ENCODE measurements at regions not wholly inside any gene's neighbourhood (a gene's known extent, or its start where the extent isn't known, plus 50 kb on each side); places are given as distances from the start of the nearest gene placed in this dataset.

DNA sequence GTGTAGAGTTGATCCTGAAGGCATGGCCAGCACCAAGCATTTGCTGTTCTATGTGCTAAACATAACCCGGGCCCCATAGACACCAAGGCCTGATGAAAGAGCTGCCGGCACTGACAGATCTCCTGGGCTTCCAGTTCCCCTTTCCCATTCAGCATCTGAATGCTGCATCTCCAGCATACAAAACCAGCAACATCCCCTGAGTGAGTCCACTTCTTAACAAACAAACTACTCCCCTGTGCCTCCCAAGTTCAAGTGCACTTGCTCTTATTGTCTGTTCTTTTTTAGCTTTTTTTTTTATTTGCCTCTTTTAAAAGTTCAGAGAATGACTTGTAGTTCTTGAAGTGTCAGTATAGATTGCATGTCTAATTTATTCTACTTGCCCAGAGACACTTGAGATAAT lies 156.0 kb downstream of the EDEM1 start:
- Histone ChIP-seq H3K27me3 (ENCODE audit: control insufficient read depth, insufficient read depth, low read length) (no peaks in the 10 kb centered on the region), H3K36me3 (ENCODE audit: control insufficient read depth, insufficient read depth, low read length) (no peaks in the 10 kb centered on the region), H3K4me3 (ENCODE audit: low read depth, low read length) (no peak overlapping the region)
- TF ChIP-seq, protein P1, sequence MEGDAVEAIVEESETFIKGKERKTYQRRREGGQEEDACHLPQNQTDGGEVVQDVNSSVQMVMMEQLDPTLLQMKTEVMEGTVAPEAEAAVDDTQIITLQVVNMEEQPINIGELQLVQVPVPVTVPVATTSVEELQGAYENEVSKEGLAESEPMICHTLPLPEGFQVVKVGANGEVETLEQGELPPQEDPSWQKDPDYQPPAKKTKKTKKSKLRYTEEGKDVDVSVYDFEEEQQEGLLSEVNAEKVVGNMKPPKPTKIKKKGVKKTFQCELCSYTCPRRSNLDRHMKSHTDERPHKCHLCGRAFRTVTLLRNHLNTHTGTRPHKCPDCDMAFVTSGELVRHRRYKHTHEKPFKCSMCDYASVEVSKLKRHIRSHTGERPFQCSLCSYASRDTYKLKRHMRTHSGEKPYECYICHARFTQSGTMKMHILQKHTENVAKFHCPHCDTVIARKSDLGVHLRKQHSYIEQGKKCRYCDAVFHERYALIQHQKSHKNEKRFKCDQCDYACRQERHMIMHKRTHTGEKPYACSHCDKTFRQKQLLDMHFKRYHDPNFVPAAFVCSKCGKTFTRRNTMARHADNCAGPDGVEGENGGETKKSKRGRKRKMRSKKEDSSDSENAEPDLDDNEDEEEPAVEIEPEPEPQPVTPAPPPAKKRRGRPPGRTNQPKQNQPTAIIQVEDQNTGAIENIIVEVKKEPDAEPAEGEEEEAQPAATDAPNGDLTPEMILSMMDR (IDR thresholded peaks at IDR 0.05; ENCODE audit: insufficient read depth, low read length, poor library complexity, severe bottlenecking), result no peak
- no peak for DNase-seq (ENCODE audit: low read depth)

DNA sequence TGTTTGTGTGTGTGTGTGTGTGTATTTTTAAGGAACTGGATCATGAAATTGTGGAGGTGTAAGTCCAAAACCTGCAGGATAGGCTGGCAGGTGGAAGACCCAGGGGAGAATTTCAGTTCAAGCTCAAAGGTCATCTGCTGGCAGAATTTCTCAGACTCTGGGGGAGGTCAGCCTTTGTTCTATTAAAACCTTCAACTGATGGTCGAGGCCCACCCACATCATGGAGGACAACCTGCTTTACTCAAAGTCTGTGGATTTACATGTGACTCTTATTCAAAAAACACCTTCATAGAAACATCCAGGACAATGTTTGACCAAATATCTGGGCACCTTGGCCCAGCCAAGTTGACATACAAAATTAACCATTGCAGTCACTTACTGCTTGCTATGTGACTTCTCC lies 157.2 kb downstream of the EDEM1 start:
- DNase-seq (ENCODE audit: low read depth), result no peak
- H3K36me3 ChIP-seq (ENCODE audit: control insufficient read depth, insufficient read depth, low read length), result no peaks in the 10 kb centered on the region
- no peaks in the 10 kb centered on the region for H3K27me3 ChIP-seq (ENCODE audit: control insufficient read depth, insufficient read depth, low read length)
- no peak overlapping the region for H3K4me3 ChIP-seq (ENCODE audit: low read depth, low read length)
- TF ChIP-seq, protein P1 (IDR thresholded peaks at IDR 0.05; ENCODE audit: insufficient read depth, low read length, poor library complexity, severe bottlenecking), result no peak

DNA sequence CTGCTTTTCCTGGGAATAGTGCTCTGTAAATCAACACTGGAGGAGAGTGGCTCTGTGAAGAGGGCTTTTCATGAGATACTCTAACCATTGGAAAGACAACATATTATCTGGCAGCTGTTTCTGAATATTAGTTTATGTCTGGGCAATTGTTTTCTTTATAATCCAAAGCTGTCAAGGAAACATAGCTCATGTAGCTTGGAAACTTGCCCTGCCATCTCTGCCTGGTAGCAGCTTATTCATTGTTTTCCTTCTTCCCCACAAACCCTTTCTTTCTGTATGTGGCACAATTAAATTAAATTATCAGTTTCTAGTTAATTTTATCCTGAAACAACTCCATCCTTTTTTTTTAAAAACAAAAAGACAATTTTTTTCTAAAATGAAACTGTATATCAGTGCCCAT lies 160.0 kb downstream of the EDEM1 start:
- DNase-seq (ENCODE audit: low read depth), result no peak
- Histone ChIP-seq H3K4me3 (ENCODE audit: low read depth, low read length) (no peak overlapping the region), H3K27me3 (ENCODE audit: control insufficient read depth, insufficient read depth, low read length) (no peaks in the 10 kb centered on the region), H3K36me3 (ENCODE audit: control insufficient read depth, insufficient read depth, low read length) (no peaks in the 10 kb centered on the region)
- TF ChIP-seq, protein P1 (IDR thresholded peaks at IDR 0.05; ENCODE audit: insufficient read depth, low read length, poor library complexity, severe bottlenecking), result no peak

DNA sequence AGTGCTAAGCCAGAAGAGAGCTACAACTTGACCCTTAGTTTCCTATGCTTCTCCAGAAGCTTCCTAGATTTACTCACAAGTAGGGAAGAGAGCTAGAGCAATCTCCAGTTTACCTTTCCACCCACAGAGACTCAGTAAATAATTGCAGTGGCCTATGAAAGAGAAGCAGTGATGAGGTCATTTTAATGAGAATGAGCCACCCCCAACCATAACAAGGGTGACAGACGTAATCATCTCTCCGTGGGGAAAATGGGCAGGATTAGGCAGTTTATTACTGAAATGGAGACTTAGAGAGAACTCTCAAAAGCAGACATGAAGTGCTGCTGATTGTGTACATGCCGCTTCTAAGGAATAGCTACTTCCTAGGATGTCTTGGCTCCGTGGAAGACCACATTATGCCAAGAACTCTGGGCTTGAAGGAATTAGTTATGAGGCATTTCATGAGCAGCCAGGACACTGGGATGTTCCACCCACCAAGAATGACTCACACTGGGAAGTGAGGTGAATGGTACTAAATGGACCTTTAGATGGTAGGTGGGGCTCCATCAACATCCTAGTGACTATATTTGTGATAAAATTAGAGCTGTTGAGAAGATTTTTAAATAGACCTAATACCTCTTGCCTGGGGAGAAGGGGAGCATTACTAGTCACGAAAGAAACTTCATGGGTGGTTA lies 160.9 kb downstream of the EDEM1 start:
- no peak overlapping the region for H3K4me3 ChIP-seq (ENCODE audit: low read depth, low read length)
- no peaks in the 10 kb centered on the region for H3K36me3 ChIP-seq (ENCODE audit: control insufficient read depth, insufficient read depth, low read length)
- DNase-seq (ENCODE audit: low read depth), result no peak
- TF ChIP-seq, protein P1 (IDR thresholded peaks at IDR 0.05; ENCODE audit: insufficient read depth, low read length, poor library complexity, severe bottlenecking), result no peak
- no peaks in the 10 kb centered on the region for H3K27me3 ChIP-seq (ENCODE audit: control insufficient read depth, insufficient read depth, low read length)

DNA sequence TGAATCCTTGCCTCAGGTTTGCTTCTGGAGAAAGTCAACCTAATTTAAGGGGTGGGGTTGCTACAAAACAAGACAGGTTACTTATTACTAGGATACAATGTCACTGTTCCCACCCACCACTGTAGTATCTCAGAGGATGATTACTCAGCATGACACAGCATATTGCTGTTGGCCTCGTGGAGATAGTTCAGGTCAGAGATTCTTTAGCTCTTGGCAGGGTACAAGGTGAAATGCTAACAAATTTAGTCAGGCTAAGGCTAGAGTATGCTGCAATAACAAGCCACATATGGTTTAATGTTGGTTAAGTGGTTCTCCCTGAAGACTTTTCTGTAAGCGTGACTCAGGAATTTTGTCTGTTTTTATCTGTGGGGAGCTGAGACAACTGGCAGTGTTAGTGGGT lies 161.8 kb downstream of the EDEM1 start:
- H3K4me3 ChIP-seq (ENCODE audit: low read depth, low read length), result no peak overlapping the region
- no peak for DNase-seq (ENCODE audit: low read depth)
- TF ChIP-seq, protein P1 (IDR thresholded peaks at IDR 0.05; ENCODE audit: insufficient read depth, low read length, poor library complexity, severe bottlenecking), result no peak
- no peaks in the 10 kb centered on the region for H3K27me3 ChIP-seq (ENCODE audit: control insufficient read depth, insufficient read depth, low read length)
- no peaks in the 10 kb centered on the region for H3K36me3 ChIP-seq (ENCODE audit: control insufficient read depth, insufficient read depth, low read length)

DNA sequence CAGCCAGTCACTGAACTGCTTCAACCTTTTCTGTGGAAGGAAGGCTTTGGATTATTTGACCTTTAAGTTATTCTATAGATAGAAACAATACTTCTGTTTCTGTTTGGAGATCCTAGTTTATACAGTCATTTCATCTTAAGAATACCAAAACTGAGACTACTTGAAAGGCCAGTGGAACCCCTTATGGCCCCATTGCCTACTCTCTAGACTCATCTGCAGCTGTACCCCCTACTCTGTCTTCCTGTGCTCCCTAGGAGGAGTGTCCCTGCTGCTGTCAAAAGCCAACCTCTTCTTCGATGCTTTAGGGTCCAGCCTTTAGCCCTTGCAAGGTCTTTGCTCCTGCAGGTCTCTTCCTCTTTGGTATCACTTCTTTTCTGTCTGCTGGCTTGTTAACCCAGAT lies 169.6 kb downstream of the EDEM1 start:
- Histone ChIP-seq H3K4me3 (ENCODE audit: low read depth, low read length) (no peak overlapping the region), H3K36me3 (ENCODE audit: control insufficient read depth, insufficient read depth, low read length) (no peaks in the 10 kb centered on the region), H3K27me3 (ENCODE audit: control insufficient read depth, insufficient read depth, low read length) (no peaks in the 10 kb centered on the region)
- TF ChIP-seq, protein P1 (IDR thresholded peaks at IDR 0.05; ENCODE audit: insufficient read depth, low read length, poor library complexity, severe bottlenecking), result no peak
- DNase-seq (ENCODE audit: low read depth), result no peak
